Kidney tubule cell (primary cell): ENCODE measurements at regions not wholly inside any gene's neighbourhood (a gene's known extent, or its start where the extent isn't known, plus 50 kb on each side); places are given as distances from the start of the nearest gene placed in this dataset.
"Not testable (repeated sequence)": the region's sequence is repeated elsewhere in the genome, so short reads cannot be mapped to it uniquely, and the experiment has no call there.

Experiments
- DNase-seq: peaks from one replicate; pipeline ENCODE4 v3.0.0-alpha.2; 2018; ENCODE audit warnings: low spot score

DNA sequence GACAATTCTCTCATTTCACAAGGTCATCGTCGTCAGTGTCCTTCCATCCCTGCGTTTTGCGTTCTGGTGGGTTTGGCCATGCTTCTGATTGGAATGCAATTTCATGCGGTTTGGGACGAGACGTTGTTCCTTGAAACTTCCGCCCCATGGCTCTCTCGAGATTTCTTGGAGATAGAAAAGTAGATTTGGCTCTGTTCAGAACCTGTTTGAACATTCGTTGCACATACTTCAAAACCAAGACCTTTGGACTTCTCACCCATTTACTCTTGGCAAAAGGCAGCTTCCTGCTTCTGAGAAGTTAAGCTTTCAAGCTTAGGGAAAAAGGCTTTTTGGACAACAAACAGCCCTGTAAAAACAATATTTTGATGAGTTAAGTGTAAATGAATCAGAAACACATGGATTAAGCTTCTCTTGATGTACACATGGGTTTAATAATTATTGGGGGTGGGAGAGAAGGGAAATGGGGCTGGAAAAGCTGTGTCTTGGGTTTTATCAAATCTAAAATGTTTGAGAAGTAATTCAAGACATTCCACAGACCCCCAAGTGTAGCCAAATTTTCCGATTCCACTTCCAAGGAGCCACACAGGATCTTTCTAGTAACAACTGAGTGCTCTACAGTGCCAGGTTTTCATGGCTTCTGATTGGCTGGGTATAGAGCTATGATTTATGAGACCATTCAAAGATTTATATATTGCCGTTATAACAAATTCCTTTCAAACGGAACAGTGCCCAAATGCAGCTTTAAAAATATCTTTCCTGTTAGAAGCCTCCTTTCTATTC lies 467.2 kb downstream of the MED13L start:
- no peak for DNase-seq

DNA sequence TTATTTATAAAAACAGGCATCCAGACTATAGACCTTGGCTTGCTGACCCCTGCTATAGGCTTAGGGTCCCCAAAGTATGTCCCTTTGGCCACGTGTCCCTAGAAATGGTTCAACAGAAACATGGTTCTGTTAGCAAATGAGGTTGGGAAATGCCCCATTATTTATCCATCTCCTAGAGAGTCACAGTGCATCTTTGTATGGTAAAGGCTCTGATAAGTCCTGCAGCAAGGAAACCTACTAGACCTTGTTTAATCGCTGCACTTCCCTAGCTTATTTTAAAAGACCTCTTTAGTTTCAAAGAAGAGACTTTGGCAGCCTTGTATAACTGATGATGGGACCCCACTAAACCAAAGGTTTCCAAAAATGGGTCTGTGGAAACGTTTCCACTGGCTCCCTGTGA lies 471.5 kb downstream of the MED13L start:
- no peak for DNase-seq

DNA sequence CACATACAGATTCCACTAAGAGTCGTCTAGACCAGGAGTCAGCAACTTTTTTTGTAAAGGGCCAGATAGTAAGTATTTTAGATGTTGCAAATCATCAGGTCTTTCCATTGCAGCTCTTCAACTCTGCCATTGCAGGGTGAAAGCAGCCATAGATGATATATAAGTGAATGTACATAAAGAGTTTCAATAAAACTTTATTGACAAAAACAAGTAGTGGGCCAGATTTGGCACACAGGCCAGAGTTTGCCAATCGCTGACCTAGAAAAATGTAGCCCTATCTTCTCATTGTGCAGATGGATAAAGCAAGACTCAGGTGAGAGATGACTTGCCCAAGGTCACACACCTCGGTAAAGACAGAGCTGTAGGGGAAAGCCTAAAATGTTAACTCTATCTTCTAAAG lies 474.7 kb downstream of the MED13L start:
- DNase-seq = no peak

DNA sequence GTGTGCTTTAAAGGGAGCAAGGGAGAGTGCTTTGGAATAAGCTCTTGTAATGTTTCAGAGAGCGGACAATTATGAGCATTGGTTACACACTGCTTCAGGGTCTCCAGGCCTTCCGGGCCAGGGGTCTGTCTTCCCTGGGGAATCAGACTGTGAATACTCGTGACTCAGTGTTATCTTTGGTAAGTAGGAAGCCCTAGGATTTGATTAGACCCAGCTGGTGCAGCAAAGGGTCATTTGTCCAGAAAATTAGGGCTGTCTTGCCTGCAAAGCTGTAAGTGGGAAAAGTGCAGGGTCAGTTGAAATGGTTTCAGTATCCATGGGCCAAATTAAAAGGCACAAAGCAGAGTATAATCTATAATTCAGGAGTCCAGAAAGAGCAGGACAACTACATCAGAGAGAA lies 475.6 kb downstream of the MED13L start:
- DNase-seq = no peak

DNA sequence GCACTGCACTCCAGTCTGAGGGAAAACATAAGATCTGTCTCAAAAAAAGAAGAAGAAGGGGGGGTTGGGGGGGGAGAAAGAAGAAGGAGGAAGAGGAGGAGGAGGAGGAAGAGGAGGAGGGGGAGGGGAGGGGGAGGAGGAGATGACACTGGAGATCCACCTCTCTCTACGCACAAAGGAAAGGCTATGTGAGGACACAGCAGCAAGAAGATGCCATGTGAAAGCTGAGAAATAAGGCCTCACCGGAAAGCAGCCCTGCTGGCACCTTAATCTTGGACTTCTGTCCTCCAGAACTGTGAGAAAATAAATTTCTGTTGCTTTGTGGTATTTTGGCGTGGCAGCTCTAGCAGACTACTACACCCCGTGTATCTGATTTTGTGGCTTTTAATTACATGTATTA lies 477.9 kb downstream of the MED13L start:
- DNase-seq = no peak

DNA sequence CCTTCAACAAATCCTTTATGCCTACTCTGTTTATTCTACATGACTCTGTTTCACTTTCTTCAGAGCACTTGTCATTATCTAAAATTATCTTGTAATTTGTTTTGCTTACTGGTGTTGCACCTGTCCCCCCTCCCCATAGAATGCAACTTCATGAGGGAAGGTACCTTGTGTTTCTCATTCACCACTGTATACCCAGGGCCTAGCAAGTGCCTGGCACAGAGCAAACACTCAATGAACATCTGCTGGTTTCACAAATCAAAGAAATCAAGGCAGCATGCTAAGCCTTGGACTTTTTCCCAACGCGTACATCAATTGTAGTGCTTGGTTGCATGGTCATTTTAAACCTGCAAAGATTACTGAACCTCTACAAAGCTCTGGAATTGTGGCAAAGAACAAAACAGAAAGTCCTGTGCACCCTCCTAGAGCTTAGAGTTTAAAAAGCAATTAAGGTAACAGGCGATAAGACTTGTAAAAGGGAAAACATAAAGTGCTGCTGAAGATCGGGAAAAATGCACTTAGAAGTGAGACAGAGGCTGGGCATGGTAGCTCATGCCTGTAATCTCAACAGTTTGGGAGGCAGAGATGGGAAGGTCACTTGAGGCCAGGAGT lies 479.1 kb downstream of the MED13L start:
- DNase-seq = no peak

DNA sequence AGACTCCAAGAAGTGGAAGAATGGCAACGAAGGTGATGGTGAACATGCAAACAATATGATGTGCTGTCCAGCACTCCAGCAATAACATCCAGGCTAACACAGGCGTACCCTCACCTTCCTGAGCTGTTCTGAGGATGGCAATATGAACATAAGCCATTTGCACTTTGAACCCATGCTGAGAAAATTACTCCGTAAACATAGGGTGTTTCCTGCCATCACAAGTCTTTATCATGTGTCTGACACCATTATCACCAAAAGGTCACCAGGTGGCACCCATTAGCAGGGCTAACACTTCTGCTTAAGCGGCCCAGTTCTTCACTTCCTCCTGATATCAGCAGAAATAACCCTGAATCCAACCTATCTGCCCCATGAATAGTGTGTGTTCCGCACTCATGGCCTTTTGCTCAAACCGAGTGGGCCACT lies 482.8 kb downstream of the MED13L start:
- no peak for DNase-seq

DNA sequence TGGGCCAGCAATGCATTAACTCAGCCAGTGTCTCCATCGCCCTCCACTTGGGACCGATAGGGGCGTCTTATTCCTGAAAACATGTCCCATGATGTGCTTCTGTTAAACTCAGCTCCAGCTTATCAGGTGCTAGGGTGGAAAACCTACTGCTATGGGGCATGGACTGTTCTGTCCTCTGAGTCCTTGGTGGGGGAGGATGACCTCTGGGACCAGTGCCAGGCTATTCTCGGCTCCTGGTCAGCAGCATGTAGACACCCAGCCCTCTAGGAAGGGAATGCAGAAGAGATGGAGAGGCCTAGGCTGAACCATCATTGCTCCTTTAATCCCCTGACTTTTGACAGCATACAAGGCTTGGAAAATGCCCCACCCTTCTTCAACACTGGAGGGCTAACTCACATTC lies 486.2 kb downstream of the MED13L start:
- no peak for DNase-seq

DNA sequence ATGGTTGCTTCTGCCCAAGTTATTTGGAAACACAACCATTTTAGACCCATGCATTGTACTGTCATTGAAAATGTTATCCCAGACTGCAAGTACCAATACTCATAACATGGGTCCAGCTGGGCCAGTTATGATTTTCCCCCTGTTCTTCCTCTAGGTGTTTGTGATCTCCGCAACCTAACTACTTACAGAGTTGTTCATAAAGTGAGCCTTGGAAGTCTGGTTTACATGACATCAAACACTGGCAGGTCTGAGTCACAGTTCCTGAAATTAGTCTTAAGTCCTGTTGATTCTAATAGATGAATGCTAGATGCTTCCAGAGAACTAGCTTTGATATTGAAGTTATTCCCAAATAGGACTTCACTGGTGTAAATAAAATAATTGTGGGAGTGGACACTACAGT lies 487.0 kb downstream of the MED13L start:
- DNase-seq = no peak

DNA sequence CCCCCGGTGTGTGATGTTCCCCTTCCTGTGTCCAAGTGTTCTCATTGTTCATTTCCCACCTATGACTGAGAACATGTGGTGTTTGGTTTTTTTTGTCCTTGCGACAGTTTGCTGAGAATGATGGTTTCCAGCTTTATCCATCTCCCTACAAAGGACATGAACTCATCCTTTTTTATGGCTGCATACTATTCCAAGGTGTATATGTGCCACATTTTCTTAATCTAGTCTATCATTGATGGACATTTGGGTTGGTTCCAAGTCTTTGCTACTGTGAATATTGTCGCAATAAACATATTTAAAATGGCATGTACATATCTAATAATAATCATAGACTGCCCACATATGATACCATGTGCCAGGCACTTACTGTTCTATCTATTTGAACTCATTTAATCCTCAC lies 491.0 kb downstream of the MED13L start:
- DNase-seq = not testable (repeated sequence)

DNA sequence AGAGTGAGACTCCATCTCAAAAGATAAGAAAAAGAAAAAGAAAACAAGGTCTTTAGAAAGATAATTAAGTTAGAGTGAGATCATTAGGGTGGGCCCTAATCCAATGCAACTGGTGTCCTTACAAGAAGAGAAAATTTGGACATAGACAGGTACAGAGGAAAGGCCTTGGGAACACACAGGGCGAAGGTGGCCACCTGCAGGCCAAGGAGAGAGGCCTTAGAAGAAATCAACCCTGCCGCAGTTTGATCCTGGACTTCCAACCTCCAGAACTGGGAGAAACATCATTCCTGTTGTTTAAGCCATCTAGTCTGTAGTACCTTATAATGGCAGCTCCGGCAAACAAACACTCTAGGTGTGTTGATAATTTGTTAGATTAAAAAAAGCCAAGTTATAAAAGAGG lies 491.9 kb downstream of the MED13L start:
- DNase-seq = no peak

DNA sequence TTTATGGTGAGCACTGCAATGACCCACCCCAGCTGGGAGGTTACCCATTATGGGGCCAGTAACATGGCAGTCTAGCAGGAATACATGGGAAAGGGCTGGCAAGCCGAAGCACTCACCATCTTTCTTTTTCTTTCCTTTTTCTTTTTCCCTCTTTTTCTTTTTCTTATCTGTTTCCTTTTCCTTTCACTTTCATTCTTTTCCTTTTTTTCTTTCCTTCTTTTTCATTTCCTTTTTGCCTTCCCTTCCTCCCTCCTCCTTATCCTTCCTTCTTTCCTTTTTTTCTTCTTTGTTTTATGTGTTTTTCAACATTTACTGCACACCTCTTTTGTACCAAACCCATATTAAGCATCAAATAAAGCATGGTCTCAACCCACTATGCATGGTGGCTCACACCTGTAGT lies 501.1 kb downstream of the MED13L start:
- no peak for DNase-seq

DNA sequence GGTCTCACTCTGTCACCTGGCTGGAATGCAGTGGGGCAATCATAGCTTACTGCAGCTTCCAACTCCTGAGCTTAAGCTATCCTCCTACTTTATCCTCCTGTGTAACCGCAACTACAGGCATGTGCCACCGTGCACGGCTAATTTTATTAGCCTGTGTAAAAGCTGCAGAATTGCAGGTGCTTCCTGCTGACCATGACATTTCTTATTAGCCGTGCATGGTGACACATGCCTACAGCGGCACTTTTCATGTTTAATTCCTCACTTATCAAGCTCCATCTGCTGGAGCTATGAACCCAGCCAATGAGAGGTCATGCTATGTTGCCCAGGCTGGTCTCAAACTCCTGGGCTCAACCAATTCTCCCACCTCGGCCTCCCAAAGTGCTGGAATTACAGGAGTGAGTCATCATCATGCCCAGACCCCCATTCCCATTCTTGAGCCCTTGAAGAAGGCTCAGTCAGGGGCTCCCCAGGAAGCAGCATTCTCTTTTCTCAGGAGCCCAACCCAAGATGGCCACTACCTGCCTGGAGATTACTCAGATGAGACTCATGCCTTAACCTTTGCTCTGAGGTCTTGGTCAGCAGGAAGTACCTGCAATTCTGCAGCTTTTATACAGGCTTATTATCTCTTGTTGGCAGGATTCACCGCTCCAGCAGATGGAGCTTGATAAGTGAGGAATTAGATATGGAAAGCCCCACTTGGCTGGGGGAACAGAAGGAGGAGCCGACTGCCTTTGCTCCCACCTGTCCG lies 503.2 kb downstream of the MED13L start:
- peak; percentile 62 for DNase-seq

DNA sequence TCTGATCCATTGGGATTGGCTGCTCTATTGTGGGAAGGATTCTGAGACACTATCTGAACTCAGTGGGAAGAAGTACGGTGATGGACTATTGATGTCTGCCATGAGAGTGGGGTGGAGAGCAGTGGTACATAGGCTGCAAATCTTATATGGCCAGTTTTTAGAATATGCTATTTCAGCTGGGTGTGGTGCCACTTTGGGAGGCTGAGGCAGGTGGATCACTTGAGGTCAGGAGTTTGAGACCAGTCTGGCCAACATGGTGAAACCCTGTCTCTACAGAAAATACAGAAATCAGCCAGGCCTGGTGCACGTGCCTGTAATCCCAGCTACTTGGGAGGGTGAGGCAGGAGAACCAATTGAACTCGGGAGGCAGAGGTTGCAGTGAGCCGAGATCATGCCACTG lies 505.9 kb downstream of the MED13L start:
- DNase-seq = no peak

DNA sequence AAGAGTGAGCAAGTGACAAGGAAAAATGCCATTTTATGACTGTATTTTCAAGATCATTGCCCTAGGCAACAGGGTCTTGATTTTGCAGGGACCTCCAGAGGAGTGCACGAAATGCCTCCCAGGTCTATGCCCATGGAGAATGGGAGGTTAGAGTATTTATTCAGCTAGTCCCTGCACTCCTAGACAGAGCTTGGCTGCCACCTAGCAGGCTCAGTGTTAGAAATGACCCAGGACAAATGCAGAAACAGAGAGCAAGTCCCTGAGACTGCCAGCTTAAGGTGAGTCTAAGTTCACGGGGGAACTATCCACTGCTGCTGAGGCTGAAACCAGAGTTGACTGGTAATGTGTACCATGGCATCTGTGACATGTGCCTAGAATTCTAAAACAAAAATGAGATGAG lies 506.4 kb downstream of the MED13L start:
- no peak for DNase-seq

DNA sequence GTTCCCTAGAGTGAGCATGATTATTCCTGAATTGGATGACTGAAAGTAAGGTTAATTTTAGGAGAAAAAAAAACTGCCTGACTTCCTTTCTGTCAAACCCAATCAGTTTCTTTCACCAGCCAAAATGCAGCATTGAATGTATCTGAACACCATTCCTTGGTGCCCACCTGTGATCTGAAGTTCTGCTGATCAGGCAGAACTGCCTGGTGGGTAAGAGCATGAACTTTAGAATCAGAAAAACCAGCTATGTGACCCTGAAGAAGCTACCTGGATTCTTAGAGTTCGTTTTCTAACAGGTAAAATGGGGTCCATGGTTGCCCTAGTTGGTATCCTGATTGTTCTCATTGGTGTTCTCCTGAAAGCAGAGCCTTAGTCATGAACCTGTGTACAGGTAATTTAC lies 506.9 kb downstream of the MED13L start:
- DNase-seq = no peak

DNA sequence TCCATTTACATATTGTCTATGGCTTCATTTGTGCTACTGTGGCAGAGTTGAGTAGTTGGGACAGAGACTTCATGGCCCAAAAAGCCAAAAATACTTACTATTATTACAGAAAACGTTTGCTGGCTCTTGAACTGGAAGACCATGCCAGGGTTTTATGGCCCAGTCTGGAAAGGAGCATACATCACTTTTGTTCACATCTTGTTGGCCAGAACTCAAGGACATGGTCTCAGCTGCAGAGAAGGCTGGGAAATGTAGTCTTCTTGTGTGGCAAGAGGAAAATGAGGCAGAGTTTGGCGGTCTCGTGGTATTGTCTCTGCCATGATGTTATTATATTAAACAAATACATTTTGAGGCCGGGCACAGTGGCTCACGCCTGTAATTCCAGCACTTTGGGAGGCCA lies 509.6 kb downstream of the MED13L start:
- DNase-seq = no peak

DNA sequence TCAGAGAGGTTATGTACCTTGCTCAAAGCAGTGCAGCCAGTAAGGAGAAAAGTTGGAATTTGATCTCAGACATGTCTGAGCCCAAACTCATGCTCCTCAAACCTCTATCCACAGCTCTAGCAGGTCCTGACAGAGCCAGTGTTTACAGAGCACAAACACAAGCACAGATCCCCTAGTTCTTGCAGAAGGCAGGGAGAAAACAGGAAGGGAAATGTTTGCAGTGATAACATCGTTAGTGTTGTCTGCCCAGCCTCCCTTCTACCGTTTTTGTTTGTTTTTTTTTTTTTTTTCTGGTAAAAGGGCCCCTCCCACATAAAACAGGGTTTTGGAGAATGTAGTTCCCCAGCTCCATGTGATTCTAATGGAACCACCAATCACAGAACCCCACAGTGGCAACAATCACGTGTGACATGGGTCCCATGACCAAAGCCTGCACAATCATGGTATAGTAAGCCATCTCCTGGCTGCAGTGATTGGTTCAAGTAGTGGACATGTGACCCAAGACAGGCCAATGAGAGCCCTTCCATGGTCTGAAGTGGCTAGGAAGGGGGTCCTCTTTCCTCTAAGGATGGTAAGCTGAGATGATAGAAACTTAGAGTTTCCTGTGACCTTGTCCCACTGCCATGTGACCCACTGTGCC lies 513.4 kb downstream of the MED13L start:
- no peak for DNase-seq

DNA sequence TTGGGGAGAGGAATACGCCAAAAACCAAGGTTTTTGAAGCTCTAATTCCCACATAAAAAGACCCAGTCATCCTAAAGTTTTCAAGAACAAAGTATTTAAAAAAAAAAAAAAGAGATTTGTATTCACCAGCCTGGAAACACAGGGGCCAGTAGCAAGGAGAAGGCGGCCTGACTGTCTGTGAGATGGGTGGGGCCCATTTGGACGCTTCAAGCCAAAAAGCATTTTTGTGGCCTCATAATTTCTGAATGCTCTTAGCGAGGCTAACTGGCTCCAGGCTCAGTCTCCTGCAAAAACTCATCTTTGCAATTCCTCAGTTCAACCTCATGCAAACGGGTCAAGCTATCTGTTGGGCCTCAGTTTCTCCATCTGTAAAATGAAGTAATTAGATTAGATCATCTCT lies 514.1 kb downstream of the MED13L start:
- no peak for DNase-seq

DNA sequence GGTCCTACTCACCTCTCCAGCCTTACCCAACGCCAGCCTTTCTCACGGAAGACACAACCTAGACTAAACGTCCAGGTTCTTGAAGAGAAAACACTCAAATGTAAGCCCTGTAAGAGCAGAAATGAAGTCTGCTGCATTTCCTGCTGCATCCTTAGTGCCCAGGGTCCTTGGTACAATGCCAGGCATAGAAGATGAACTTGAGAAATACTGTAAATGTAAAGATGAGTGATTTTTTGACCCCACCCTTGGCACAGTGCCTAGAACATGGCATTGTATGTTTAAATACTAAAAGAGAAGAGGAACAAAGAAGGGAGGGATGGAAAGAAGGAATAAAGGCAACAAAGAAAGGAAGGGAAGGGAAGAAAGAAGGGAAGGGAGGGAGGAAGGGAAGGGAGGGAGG lies 514.6 kb downstream of the MED13L start:
- DNase-seq = no peak

DNA sequence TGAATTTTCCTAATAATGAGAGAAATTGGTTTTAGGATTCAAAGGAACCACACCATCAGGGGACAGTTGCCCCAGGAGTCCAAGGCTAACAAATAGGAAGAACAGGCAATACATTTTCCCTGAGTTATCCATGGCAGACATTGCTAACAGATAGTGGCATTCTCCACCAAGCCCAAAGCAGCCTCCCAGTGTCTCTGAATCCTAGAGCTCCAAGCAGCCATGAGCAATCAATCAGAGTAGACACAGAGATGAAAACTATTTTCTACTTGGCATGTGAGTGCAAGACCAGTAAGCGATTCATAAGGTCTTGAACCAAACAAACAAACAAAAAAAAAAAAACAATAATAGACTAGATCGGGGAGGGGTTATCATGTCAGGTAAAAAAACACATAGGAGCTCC lies 515.7 kb downstream of the MED13L start:
- no peak for DNase-seq

DNA sequence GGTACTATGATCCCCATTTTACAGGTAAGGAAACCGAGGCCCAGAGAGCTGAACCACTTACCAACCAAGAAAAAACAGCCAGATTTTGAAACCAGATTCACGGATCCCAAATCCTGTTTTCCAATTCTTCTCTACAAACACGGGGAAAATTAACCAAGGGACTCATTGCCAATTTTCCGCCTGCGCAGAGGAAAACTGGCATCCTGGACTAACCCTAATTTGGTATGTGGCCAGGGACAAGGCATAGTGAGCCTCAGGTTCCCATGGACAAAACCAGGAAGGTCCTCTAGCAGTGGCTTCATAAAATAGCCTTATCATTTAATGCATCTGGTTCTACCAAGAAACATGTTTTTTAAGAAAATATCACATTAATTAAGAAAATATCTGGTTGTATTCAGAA lies 517.3 kb downstream of the MED13L start:
- no peak for DNase-seq
